Stomach (tissue), 4 donors: ENCODE measurements at regions not wholly inside any gene's neighbourhood (a gene's known extent, or its start where the extent isn't known, plus 50 kb on each side); places are given as distances from the start of the nearest gene placed in this dataset.

ENCODE experiments used
- POLR2A ChIP-seq, 4 donors: fragments of 450-650 bp; IDR thresholded peaks; one replicate each; pipeline ENCODE4 v1.6.1; 2016; ENCODE audit warnings: antibody characterized with exemption in 4 of 4, control low read depth in 2 of 4, mild to moderate bottlenecking in 1 of 4, moderate library complexity in 1 of 4
- TF ChIP-seq, protein P1 (sequence below), 7 experiments: fragments of 450-650 bp in 4 of 7; fragments of 200-600 bp in 3 of 7; sonication (generic) in 3 of 7; IDR thresholded peaks; one replicate each; pipeline ENCODE4 v1.5.1; 2016 to 2019; ENCODE audit warnings: antibody characterized with exemption in 7 of 7, control low read depth in 2 of 7, mild to moderate bottlenecking in 1 of 7

DNA sequence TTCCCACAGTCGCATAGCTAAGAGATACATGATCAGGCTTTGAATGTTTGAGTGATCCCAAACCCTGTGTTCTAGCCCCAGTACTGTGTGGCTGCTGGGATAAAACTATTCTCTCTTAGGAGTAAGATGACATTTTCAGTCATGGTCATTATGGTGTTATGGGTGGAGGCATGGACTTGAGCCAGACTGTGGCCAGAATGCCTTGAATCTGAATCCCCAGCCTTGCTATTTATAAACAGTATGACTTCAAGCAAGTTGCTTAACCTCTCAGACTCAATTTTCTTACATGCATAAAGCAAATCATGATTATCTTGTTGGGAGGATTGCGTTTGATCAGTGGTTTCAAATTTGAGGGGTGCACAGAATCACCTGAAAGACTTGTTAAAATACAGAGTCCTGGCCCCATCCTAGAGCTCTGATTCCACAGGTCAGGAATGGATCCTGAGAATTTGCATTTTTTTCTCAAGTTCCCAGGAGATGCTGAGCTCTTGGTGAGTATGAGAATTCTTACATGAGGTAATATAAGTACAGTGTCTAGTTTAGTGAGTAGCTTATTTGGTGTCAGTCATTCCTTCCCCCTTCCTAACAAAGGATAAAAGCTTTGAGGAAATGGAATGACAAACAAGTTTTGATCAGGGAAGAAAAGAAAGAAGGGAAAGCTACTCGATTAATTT lies 571.7 kb downstream of the METTL15 start:
- TF ChIP-seq, protein P1, sequence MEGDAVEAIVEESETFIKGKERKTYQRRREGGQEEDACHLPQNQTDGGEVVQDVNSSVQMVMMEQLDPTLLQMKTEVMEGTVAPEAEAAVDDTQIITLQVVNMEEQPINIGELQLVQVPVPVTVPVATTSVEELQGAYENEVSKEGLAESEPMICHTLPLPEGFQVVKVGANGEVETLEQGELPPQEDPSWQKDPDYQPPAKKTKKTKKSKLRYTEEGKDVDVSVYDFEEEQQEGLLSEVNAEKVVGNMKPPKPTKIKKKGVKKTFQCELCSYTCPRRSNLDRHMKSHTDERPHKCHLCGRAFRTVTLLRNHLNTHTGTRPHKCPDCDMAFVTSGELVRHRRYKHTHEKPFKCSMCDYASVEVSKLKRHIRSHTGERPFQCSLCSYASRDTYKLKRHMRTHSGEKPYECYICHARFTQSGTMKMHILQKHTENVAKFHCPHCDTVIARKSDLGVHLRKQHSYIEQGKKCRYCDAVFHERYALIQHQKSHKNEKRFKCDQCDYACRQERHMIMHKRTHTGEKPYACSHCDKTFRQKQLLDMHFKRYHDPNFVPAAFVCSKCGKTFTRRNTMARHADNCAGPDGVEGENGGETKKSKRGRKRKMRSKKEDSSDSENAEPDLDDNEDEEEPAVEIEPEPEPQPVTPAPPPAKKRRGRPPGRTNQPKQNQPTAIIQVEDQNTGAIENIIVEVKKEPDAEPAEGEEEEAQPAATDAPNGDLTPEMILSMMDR (IDR thresholded peaks at IDR 0.05), result no peak
- no peak for TF ChIP-seq POLR2A (IDR thresholded peaks at IDR 0.05)
